ENCODE measurements at regions not wholly inside any gene's neighbourhood (a gene's known extent, or its start where the extent isn't known, plus 50 kb on each side); places are given as distances from the start of the nearest gene placed in this dataset.

- Histone ChIP-seq H3K4me2 (ENCODE audit: low read length) (no peak overlapping the region), H2BK15ac (replicated peaks; ENCODE audit: low read depth) (no peak overlapping the region), H4K8ac (ENCODE audit: low read depth, low read length) (no peak overlapping the region), H3K56ac (ENCODE audit: low read length) (no peak overlapping the region), H3K27me3 (ENCODE audit: insufficient read depth, low read length, poor library complexity) (no peaks in the 10 kb centered on the region), H2AK5ac (ENCODE audit: low read length) (no peak overlapping the region), H3K27ac (ENCODE audit: low read depth, low read length) (no peak overlapping the region), H2BK120ac (ENCODE audit: low read depth, low read length) (no peak overlapping the region), H4K5ac (ENCODE audit: low read length) (no peak overlapping the region), H3K9ac (ENCODE audit: low read length) (no peak overlapping the region), H3K36me3 (ENCODE audit: control insufficient read depth, insufficient read depth, low read length) (no peaks in the 10 kb centered on the region), H3K18ac (ENCODE audit: low read length) (no peak overlapping the region), H2BK5ac (ENCODE audit: low read length) (no peak overlapping the region), H3K79me2 (ENCODE audit: control insufficient read depth, insufficient read depth, low read length) (no peaks in the 10 kb centered on the region), H3K4me3 (ENCODE audit: low read length) (no peak overlapping the region), H3K79me1 (ENCODE audit: low read length) (no peaks in the 10 kb centered on the region), H3K4ac (ENCODE audit: low read depth, low read length) (no peak overlapping the region), H3K23ac (ENCODE audit: low read length) (no peak overlapping the region), H3K4me1 (ENCODE audit: control insufficient read depth, low read depth, low read length) (no peaks in the 10 kb centered on the region)
- no peak for DNase-seq
- no CpG with 5 or more reads among the region's 17 CpGs for WGBS (ENCODE audit: extremely low coverage, insufficient coverage, low lambda C conversion rate)
Measured at GRCh38 chr9:105065098-105066088, 137.4 kb upstream of the ABCA1 start.

GRCh38 chr9:105066275-105066865, 138.4 kb upstream of the ABCA1 start:
- H3K79me1 ChIP-seq (ENCODE audit: low read length) = no peaks in the 10 kb centered on the region
- H2BK5ac ChIP-seq (ENCODE audit: low read length) = no peak overlapping the region
- no peaks in the 10 kb centered on the region for H3K27me3 ChIP-seq (ENCODE audit: insufficient read depth, low read length, poor library complexity)
- no peak overlapping the region for H2BK15ac ChIP-seq (replicated peaks; ENCODE audit: low read depth)
- H3K4me3 ChIP-seq (ENCODE audit: low read length) = no peak overlapping the region
- H3K27ac ChIP-seq (ENCODE audit: low read depth, low read length) = no peak overlapping the region
- H2AK5ac ChIP-seq (ENCODE audit: low read length) = no peak overlapping the region
- no peak overlapping the region for H3K18ac ChIP-seq (ENCODE audit: low read length)
- DNase-seq = no peak
- H3K79me2 ChIP-seq (ENCODE audit: control insufficient read depth, insufficient read depth, low read length) = no peaks in the 10 kb centered on the region
- H4K5ac ChIP-seq (ENCODE audit: low read length) = no peak overlapping the region
- no peak overlapping the region for H4K8ac ChIP-seq (ENCODE audit: low read depth, low read length)
- H2BK120ac ChIP-seq (ENCODE audit: low read depth, low read length) = no peak overlapping the region
- no peak overlapping the region for H3K4me2 ChIP-seq (ENCODE audit: low read length)
- no peaks in the 10 kb centered on the region for H3K4me1 ChIP-seq (ENCODE audit: control insufficient read depth, low read depth, low read length)
- no CpG with 5 or more reads among the region's 5 CpGs for WGBS (ENCODE audit: extremely low coverage, insufficient coverage, low lambda C conversion rate)
- no peak overlapping the region for H3K9ac ChIP-seq (ENCODE audit: low read length)
- H3K36me3 ChIP-seq (ENCODE audit: control insufficient read depth, insufficient read depth, low read length) = no peaks in the 10 kb centered on the region
- no peak overlapping the region for H3K23ac ChIP-seq (ENCODE audit: low read length)
- no peak overlapping the region for H3K4ac ChIP-seq (ENCODE audit: low read depth, low read length)
- H3K56ac ChIP-seq (ENCODE audit: low read length) = no peak overlapping the region

GRCh38 chr9:105067895-105068580, 140.1 kb upstream of the ABCA1 start:
- Histone ChIP-seq H2BK120ac (ENCODE audit: low read depth, low read length) (no peak overlapping the region), H3K56ac (ENCODE audit: low read length) (no peak overlapping the region), H2BK15ac (replicated peaks; ENCODE audit: low read depth) (no peak overlapping the region), H3K79me2 (ENCODE audit: control insufficient read depth, insufficient read depth, low read length) (no peaks in the 10 kb centered on the region), H3K4ac (ENCODE audit: low read depth, low read length) (no peak overlapping the region), H3K18ac (ENCODE audit: low read length) (no peak overlapping the region), H4K8ac (ENCODE audit: low read depth, low read length) (no peak overlapping the region), H2BK5ac (ENCODE audit: low read length) (no peak overlapping the region), H3K23ac (ENCODE audit: low read length) (no peak overlapping the region), H2AK5ac (ENCODE audit: low read length) (no peak overlapping the region), H3K4me3 (ENCODE audit: low read length) (no peak overlapping the region), H3K36me3 (ENCODE audit: control insufficient read depth, insufficient read depth, low read length) (no peaks in the 10 kb centered on the region), H4K5ac (ENCODE audit: low read length) (no peak overlapping the region), H3K27me3 (ENCODE audit: insufficient read depth, low read length, poor library complexity) (no peaks in the 10 kb centered on the region), H3K27ac (ENCODE audit: low read depth, low read length) (no peak overlapping the region), H3K4me2 (ENCODE audit: low read length) (no peak overlapping the region), H3K4me1 (ENCODE audit: control insufficient read depth, low read depth, low read length) (no peaks in the 10 kb centered on the region), H3K9ac (ENCODE audit: low read length) (no peak overlapping the region), H3K79me1 (ENCODE audit: low read length) (no peaks in the 10 kb centered on the region)
- DNase-seq = no peak
- WGBS (ENCODE audit: extremely low coverage, insufficient coverage, low lambda C conversion rate) = no CpG with 5 or more reads among the region's 3 CpGs

GRCh38 chr9:105069285-105069684, 141.3 kb upstream of the ABCA1 start:
- no CpG with 5 or more reads among the region's 5 CpGs for WGBS (ENCODE audit: extremely low coverage, insufficient coverage, low lambda C conversion rate)
- Histone ChIP-seq H3K18ac (ENCODE audit: low read length) (no peak overlapping the region), H2AK5ac (ENCODE audit: low read length) (no peak overlapping the region)

GRCh38 chr9:105069696-105070095, 141.7 kb upstream of the ABCA1 start:
- Histone ChIP-seq H3K27ac (ENCODE audit: low read depth, low read length) (no peak overlapping the region), H3K27me3 (ENCODE audit: insufficient read depth, low read length, poor library complexity) (no peaks in the 10 kb centered on the region), H3K9ac (ENCODE audit: low read length) (no peak overlapping the region), H2BK5ac (ENCODE audit: low read length) (no peak overlapping the region), H3K4ac (ENCODE audit: low read depth, low read length) (no peak overlapping the region), H3K4me1 (ENCODE audit: control insufficient read depth, low read depth, low read length) (no peaks in the 10 kb centered on the region), H2AK5ac (ENCODE audit: low read length) (no peak overlapping the region), H4K8ac (ENCODE audit: low read depth, low read length) (no peak overlapping the region), H3K36me3 (ENCODE audit: control insufficient read depth, insufficient read depth, low read length) (no peaks in the 10 kb centered on the region), H2BK15ac (replicated peaks; ENCODE audit: low read depth) (no peak overlapping the region), H2BK120ac (ENCODE audit: low read depth, low read length) (no peak overlapping the region), H3K4me2 (ENCODE audit: low read length) (no peak overlapping the region), H3K23ac (ENCODE audit: low read length) (no peak overlapping the region), H3K4me3 (ENCODE audit: low read length) (no peak overlapping the region), H3K79me2 (ENCODE audit: control insufficient read depth, insufficient read depth, low read length) (no peaks in the 10 kb centered on the region), H4K5ac (ENCODE audit: low read length) (no peak overlapping the region), H3K79me1 (ENCODE audit: low read length) (no peaks in the 10 kb centered on the region), H3K56ac (ENCODE audit: low read length) (no peak overlapping the region), H3K18ac (ENCODE audit: low read length) (no peak overlapping the region)
- peak; percentile 55 for DNase-seq
- WGBS (ENCODE audit: extremely low coverage, insufficient coverage, low lambda C conversion rate) = no CpG with 5 or more reads among the region's 1 CpG

More at GRCh38 chr9:105069285-105069684, 141.3 kb upstream of the ABCA1 start:
- H3K56ac ChIP-seq (ENCODE audit: low read length) = no peak overlapping the region
- no peaks in the 10 kb centered on the region for H3K4me1 ChIP-seq (ENCODE audit: control insufficient read depth, low read depth, low read length)
- no peak for DNase-seq
- no peak overlapping the region for H3K9ac ChIP-seq (ENCODE audit: low read length)
- H3K27ac ChIP-seq (ENCODE audit: low read depth, low read length) = no peak overlapping the region
- no peaks in the 10 kb centered on the region for H3K79me2 ChIP-seq (ENCODE audit: control insufficient read depth, insufficient read depth, low read length)
- no peak overlapping the region for H3K4me3 ChIP-seq (ENCODE audit: low read length)
- no peak overlapping the region for H2BK120ac ChIP-seq (ENCODE audit: low read depth, low read length)
- no peak overlapping the region for H2BK5ac ChIP-seq (ENCODE audit: low read length)
- no peak overlapping the region for H3K4me2 ChIP-seq (ENCODE audit: low read length)
- H3K4ac ChIP-seq (ENCODE audit: low read depth, low read length) = no peak overlapping the region
- H4K5ac ChIP-seq (ENCODE audit: low read length) = no peak overlapping the region
- H3K36me3 ChIP-seq (ENCODE audit: control insufficient read depth, insufficient read depth, low read length) = no peaks in the 10 kb centered on the region
- no peaks in the 10 kb centered on the region for H3K27me3 ChIP-seq (ENCODE audit: insufficient read depth, low read length, poor library complexity)
- H4K8ac ChIP-seq (ENCODE audit: low read depth, low read length) = no peak overlapping the region
- no peak overlapping the region for H2BK15ac ChIP-seq (replicated peaks; ENCODE audit: low read depth)
- no peak overlapping the region for H3K23ac ChIP-seq (ENCODE audit: low read length)
- H3K79me1 ChIP-seq (ENCODE audit: low read length) = no peaks in the 10 kb centered on the region

Measured in mesendoderm (in vitro differentiated cells).